G401 (cell line): ENCODE measurements at regions not wholly inside any gene's neighbourhood (a gene's known extent, or its start where the extent isn't known, plus 50 kb on each side); places are given as distances from the start of the nearest gene placed in this dataset.
"Not testable (repeated sequence)": the region's sequence is repeated elsewhere in the genome, so short reads cannot be mapped to it uniquely, and the experiment has no call there.

Experiments
- DNase-seq: peaks from one replicate; pipeline ENCODE4 v3.0.0-alpha.2; 2015; ENCODE audit warnings: low spot score
- in situ Hi-C: cut with HindIII; loops from 2 replicates; pipeline ENCODE4 v1.10.0; 2016; ENCODE audit warnings: low sequenced_read_pairs, mixed read lengths

- DNase-seq: no peak
- in situ Hi-C loops: no loop called here
Observed at GRCh38 chr4:177770776-177771175, 328.5 kb upstream of the AGA start.

- in situ Hi-C loops: no loop called here
- no peak for DNase-seq
Observed at GRCh38 chr4:177771645-177772044, 329.4 kb upstream of the AGA start.

- DNase-seq: no peak
- in situ Hi-C loops: no loop called here
Observed at GRCh38 chr4:177778623-177779022, 336.4 kb upstream of the AGA start.

- DNase-seq: no peak
- in situ Hi-C loops: no loop called here
Observed at GRCh38 chr4:177785000-177785399, 342.8 kb upstream of the AGA start.

- DNase-seq: no peak
- in situ Hi-C loops: no loop called here
Observed at GRCh38 chr4:177789610-177790009, 347.4 kb upstream of the AGA start.

GRCh38 chr4:177791188-177791587, 349.0 kb upstream of the AGA start:
- DNase-seq: no peak
- in situ Hi-C loops: no loop called here

- no peak for DNase-seq
- in situ Hi-C loops: no loop called here
Observed at GRCh38 chr4:177796841-177797240, 354.6 kb upstream of the AGA start.

- DNase-seq: no peak
- in situ Hi-C loops: no loop called here
Observed at GRCh38 chr4:177798161-177798560, 355.9 kb upstream of the AGA start.

GRCh38 chr4:177802162-177802561, 359.9 kb upstream of the AGA start:
- DNase-seq: no peak

GRCh38 chr4:177802661-177803060, 360.4 kb upstream of the AGA start:
- DNase-seq: no peak
- in situ Hi-C loops: no loop called here

More at GRCh38 chr4:177802162-177802561, 359.9 kb upstream of the AGA start:
- in situ Hi-C loops: no loop called here

GRCh38 chr4:177803151-177803550, 360.9 kb upstream of the AGA start:
- in situ Hi-C loops: no loop called here
- no peak for DNase-seq

GRCh38 chr4:177809791-177810190, 367.6 kb upstream of the AGA start:
- in situ Hi-C loops: no loop called here
- DNase-seq: no peak

- no peak for DNase-seq
- in situ Hi-C loops: no loop called here
Observed at GRCh38 chr4:177810220-177810619, 368.0 kb upstream of the AGA start.

GRCh38 chr4:177818392-177818791, 376.2 kb upstream of the AGA start:
- in situ Hi-C loops, DNase-seq: not testable (repeated sequence)

GRCh38 chr4:177826973-177827372, 384.7 kb upstream of the AGA start:
- no peak for DNase-seq
- in situ Hi-C loops: no loop called here

- no peak for DNase-seq
- in situ Hi-C loops: no loop called here
Observed at GRCh38 chr4:177841258-177841657, 399.0 kb upstream of the AGA start.

GRCh38 chr4:177853229-177853628, 411.0 kb upstream of the AGA start:
- in situ Hi-C loops: no loop called here
- no peak for DNase-seq

GRCh38 chr4:177855507-177856197, 413.4 kb upstream of the AGA start:
- no peak for DNase-seq
- in situ Hi-C loops: no loop called here

- in situ Hi-C loops: no loop called here
Observed at GRCh38 chr4:177860171-177860570, 417.9 kb upstream of the AGA start.

GRCh38 chr4:177861551-177862094, 419.4 kb upstream of the AGA start:
- in situ Hi-C loops: no loop called here
- DNase-seq: no peak

More at GRCh38 chr4:177860171-177860570, 417.9 kb upstream of the AGA start:
- no peak for DNase-seq

GRCh38 chr4:177862541-177863176, 420.4 kb upstream of the AGA start:
- in situ Hi-C loops: no loop called here
- no peak for DNase-seq
